ENCODE measurements at regions not wholly inside any gene's neighbourhood (a gene's known extent, or its start where the extent isn't known, plus 50 kb on each side); places are given as distances from the start of the nearest gene placed in this dataset.
"Not testable (repeated sequence)": the region's sequence is repeated elsewhere in the genome, so short reads cannot be mapped to it uniquely, and the experiment has no call there.

GRCh38 chr13:73810647-73811046 lies 323.6 kb downstream of the KLF12 start:
- H3K27ac ChIP-seq = no peak overlapping the region
- TF ChIP-seq CTCF (conservative IDR thresholded peaks at IDR 0.05) = no peak

DNA sequence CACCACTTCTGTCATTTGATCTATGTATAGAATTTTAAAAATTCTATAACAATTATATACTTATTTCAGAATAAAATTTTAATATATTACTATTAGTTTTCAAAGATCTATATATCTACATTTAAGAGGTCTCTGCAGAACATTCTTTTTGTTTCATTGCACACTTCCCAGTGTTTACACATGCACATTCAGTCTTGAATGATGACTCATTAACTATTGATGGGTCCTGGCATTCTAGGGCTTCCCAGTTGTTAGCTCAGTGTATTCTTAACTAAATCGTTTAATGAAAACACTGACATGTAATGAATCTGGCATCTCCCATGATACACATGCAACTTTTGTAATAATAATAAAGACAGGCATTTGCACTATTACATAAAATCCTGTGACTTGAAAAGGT lies 324.6 kb downstream of the KLF12 start:
- no peak overlapping the region for H3K27ac ChIP-seq
- no peak for TF ChIP-seq CTCF (conservative IDR thresholded peaks at IDR 0.05)

DNA sequence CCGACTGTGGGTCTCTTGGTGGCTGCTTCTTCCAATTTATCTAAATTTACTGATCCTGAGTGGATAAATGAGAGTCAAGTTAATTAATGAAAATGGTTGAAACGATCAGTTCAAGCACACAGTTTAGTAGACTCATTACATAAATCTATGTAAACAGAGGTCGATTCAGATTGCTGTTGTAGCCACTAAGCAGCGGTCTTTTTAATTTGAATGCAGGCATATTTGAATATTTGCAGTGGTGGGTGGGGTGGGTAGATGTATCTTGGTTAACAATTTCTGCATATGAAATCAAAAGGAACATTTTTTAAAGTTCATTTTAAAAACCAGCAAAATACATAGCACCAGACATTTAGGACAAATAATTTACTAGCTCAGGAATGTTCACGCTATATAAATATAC lies 325.9 kb downstream of the KLF12 start:
- no peak overlapping the region for H3K27ac ChIP-seq
- TF ChIP-seq CTCF (conservative IDR thresholded peaks at IDR 0.05) = no peak

GRCh38 chr13:73805326-73805958 lies 328.8 kb downstream of the KLF12 start:
- not testable (repeated sequence) for H3K27ac ChIP-seq

- no peak overlapping the region for H3K27ac ChIP-seq
Observed at GRCh38 chr13:73803997-73804396, 330.2 kb downstream of the KLF12 start.

GRCh38 chr13:73800011-73800410 lies 334.2 kb downstream of the KLF12 start:
- no peak for TF ChIP-seq CTCF (conservative IDR thresholded peaks at IDR 0.05)
- no peak overlapping the region for H3K27ac ChIP-seq

More at GRCh38 chr13:73803997-73804396, 330.2 kb downstream of the KLF12 start:
- TF ChIP-seq CTCF (conservative IDR thresholded peaks at IDR 0.05) = no peak

GRCh38 chr13:73794755-73795154 lies 339.4 kb downstream of the KLF12 start:
- TF ChIP-seq CTCF (conservative IDR thresholded peaks at IDR 0.05) = no peak

DNA sequence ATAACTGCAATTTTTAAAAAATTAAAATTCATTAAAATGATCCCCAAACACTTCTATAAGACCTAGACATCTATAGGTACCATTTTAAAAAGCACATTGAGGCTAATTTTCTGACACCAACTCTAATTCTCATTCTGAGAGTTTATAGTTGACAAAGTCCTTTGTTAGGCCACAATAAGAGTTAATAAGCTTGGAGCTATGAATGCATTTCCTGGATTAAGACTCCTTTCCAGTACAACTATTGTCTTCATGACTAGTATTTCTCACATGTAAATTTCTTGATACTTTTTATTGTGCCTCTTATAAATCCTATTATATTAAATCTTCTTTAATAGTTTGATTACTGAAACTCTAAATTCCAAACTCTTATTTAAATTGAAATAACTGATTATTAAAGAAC lies 340.8 kb downstream of the KLF12 start:
- TF ChIP-seq CTCF (conservative IDR thresholded peaks at IDR 0.05) = no peak
- H3K27ac ChIP-seq = no peak overlapping the region

More at GRCh38 chr13:73794755-73795154, 339.4 kb downstream of the KLF12 start:
- H3K27ac ChIP-seq = no peak overlapping the region
